Stomach smooth muscle (tissue), 2 donors: ENCODE measurements at regions not wholly inside any gene's neighbourhood (a gene's known extent, or its start where the extent isn't known, plus 50 kb on each side); places are given as distances from the start of the nearest gene placed in this dataset.

Experiments used
- H3K27ac ChIP-seq: one replicate; pipeline ENCODE4 v1.7.0; 2013; ENCODE audit warnings: mild to moderate bottlenecking, low read length, inconsistent platforms
- H3K27me3 ChIP-seq, 2 donors: one replicate each; pipeline ENCODE4 v1.7.0; 2013; ENCODE audit warnings: low read length in 2 of 2; ENCODE audit not compliant: insufficient read depth in 2 of 2, control insufficient read depth in 1 of 2
- H3K36me3 ChIP-seq, 2 donors: one replicate each; pipeline ENCODE4 v1.7.0; 2013; ENCODE audit warnings: low read length in 2 of 2; ENCODE audit not compliant: control insufficient read depth in 2 of 2, insufficient read depth in 2 of 2
- H3K4me1 ChIP-seq: one replicate; pipeline ENCODE4 v1.7.0; 2013; ENCODE audit warnings: low read length; ENCODE audit not compliant: control insufficient read depth, insufficient read depth
- H3K4me3 ChIP-seq, 2 donors: one replicate each; pipeline ENCODE4 v1.7.0; 2013; ENCODE audit warnings: low read length in 2 of 2
- H3K9ac ChIP-seq, 2 donors: one replicate each; pipeline ENCODE4 v1.7.0; 2013; ENCODE audit warnings: low read length in 2 of 2, mild to moderate bottlenecking in 1 of 2
- H3K9me3 ChIP-seq, 2 donors: one replicate each; pipeline ENCODE4 v1.7.0; 2013; ENCODE audit warnings: low read length in 2 of 2; ENCODE audit not compliant: control insufficient read depth in 2 of 2
- donor health status: healthy.
- donor health status: Pancreatic carcinoma.

DNA sequence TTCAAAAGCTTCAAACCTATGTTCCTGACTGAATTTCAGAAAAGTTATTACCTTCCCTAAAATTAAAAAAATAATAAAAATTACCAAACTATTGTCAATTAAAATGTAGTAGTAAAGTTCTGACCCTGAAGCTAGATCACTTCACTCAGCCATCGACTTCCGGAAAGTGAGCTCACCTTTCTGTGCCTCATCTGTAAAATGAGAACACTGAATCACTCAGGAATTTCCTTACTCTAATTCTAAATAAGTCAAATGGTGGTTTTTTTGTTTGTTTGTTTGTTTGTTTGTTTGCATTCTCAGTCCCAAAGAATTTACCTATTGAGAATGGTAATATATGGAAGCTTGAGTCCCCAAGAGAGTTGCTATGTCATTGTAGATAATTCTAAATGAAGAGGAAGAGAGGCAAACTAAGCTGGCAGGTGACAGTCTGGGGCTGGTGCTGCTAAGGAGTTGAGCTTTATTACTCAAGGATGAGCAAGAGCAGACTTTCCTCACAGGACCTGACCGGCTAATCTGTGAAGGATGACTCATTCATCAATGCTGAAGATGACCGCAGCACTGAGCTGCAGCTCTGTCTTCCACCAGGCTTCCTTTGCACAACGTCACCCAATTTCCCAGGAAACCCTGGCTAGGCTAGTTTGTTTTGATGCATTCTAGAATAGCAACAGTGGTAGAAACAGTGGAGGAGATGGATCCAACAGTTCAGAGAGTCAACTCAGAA lies 248.8 kb downstream of the RAB38 start:
- H3K27me3 ChIP-seq = no peaks in the 10 kb centered on the region
- H3K36me3 ChIP-seq = no peaks in the 10 kb centered on the region
- H3K9ac ChIP-seq = no peak overlapping the region
- no peaks in the 10 kb centered on the region for H3K4me1 ChIP-seq
- H3K27ac ChIP-seq = no peak overlapping the region
- no peaks in the 10 kb centered on the region for H3K9me3 ChIP-seq
- H3K4me3 ChIP-seq = no peak overlapping the region

DNA sequence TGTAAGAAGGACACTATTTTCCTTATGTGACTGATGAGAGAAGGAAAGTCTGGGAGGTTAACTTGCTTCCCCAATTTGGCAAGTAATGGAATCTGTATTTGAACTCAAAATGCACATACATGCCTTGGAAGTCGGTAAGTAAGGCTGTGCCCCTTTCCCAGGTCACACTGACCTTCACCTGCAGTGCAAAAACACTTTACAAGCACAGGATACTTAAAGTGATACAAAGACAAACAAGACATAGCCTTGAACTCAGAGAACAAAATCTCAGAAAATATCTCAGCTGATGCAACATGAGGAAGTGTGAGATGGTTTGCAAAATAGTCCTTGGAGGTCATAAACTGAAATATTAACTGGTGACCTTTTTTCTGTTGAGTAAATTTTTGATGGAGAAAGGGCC lies 251.1 kb downstream of the RAB38 start:
- Histone ChIP-seq H3K9me3 (no peaks in the 10 kb centered on the region), H3K4me3 (no peak overlapping the region), H3K27me3 (no peaks in the 10 kb centered on the region), H3K27ac (no peak overlapping the region), H3K36me3 (no peaks in the 10 kb centered on the region), H3K4me1 (no peaks in the 10 kb centered on the region), H3K9ac (no peak overlapping the region)

DNA sequence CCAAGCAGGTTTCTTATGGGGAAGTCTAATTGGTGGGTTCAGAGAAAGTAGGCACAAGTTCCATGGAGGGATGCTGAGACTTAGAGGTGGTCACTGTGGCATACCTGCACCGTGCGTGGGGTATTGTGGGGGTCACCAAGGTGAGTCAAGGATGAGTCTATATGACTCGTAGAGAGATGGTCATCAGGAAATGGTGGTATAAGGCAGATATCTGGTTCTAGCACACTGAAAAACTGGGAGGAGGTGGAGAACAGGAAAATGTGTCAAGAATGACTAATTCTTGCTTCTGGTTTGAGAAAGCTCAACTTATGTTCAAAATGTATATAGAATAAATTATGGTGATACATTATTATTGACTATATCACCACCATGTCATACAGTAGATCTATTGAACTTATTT lies 258.1 kb downstream of the RAB38 start:
- Histone ChIP-seq H3K4me1 (no peaks in the 10 kb centered on the region), H3K9ac (no peak overlapping the region), H3K27ac (no peak overlapping the region), H3K36me3 (no peaks in the 10 kb centered on the region), H3K9me3 (no peaks in the 10 kb centered on the region), H3K27me3 (no peaks in the 10 kb centered on the region), H3K4me3 (no peak overlapping the region)

DNA sequence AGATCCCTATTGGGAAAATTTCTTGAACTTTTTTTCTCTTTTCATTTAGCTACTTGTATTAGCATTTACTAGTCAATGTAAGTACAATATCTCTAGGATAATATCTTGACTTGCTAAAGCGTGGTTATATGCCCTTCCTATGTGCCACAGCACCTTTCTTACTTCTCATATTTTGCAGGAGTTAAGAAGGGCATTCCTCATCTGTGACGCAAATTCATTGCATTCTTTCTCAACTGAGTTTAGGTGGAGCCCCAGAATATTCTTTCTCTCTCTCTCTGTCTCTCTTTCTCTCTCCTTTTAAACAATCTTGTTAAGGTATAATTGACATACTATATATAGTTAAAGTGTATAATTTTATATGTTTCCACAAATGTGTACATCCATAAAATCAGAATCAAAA lies 266.1 kb downstream of the RAB38 start:
- H3K9ac ChIP-seq = no peak overlapping the region
- H3K9me3 ChIP-seq = no peaks in the 10 kb centered on the region
- no peak overlapping the region for H3K4me3 ChIP-seq
- no peaks in the 10 kb centered on the region for H3K4me1 ChIP-seq
- H3K27me3 ChIP-seq = no peaks in the 10 kb centered on the region
- H3K36me3 ChIP-seq = no peaks in the 10 kb centered on the region
- no peak overlapping the region for H3K27ac ChIP-seq

DNA sequence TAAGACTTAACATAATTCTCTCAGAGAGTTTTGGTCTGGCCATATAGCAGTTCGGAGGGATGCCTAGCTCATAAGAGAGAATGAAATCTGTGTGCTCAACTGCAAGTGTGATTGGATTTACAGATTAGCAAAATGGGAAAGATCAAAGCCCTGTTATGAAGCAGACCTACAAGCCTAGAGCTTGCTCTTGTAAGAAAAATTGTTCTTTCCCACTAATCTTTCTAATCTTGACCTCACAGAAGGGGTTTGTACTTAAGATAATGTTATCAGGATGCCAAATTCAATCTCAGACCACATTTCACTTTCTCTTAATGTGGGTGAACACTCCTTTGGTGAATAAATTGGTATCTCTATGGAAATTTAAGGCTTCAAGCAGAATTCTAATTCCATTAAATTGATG lies 267.2 kb downstream of the RAB38 start:
- no peak overlapping the region for H3K4me3 ChIP-seq
- H3K27me3 ChIP-seq = no peaks in the 10 kb centered on the region
- no peaks in the 10 kb centered on the region for H3K4me1 ChIP-seq
- H3K27ac ChIP-seq = no peak overlapping the region
- H3K36me3 ChIP-seq = no peaks in the 10 kb centered on the region
- H3K9me3 ChIP-seq = no peaks in the 10 kb centered on the region
- H3K9ac ChIP-seq = no peak overlapping the region

DNA sequence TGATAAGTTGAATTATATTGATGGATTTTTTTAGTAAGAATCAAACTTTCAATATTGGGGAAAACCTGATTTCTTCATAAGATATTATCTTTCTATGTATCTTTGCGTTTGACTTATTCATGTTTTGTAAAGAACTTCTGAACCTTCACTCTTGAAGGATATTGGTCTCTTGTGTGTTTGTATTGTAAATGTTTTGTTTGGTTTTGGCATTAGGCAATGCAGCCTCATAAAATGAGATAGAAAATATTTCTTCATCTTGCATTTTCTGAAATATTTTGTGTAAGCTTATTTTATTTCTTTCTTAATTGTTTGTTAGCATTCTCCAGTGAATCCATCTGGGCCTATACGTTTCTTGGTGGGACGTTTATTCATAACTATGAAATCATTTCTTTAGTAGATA lies 271.9 kb downstream of the RAB38 start:
- no peaks in the 10 kb centered on the region for H3K9me3 ChIP-seq
- H3K4me1 ChIP-seq = no peaks in the 10 kb centered on the region
- H3K9ac ChIP-seq = no peak overlapping the region
- no peak overlapping the region for H3K27ac ChIP-seq
- H3K27me3 ChIP-seq = no peaks in the 10 kb centered on the region
- no peaks in the 10 kb centered on the region for H3K36me3 ChIP-seq
- H3K4me3 ChIP-seq = no peak overlapping the region

DNA sequence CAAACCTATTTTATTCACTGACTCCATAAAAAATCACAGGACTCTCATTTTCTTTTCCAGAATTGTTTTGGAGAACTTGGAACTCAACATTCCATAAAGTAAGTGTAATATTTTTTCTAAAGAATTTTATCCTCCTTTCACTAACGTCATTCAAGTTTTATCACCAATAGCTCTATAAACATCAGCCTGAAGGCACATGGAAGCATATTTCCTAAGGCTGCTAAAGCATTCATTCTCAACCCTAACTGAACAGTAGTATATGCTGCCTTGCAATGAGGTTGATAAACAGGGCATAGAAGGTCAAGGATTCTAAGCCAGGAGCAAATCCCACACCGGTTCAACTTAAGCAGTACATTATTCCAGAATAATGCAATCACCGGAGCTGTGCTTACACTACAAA lies 273.9 kb downstream of the RAB38 start:
- Histone ChIP-seq H3K27me3 (no peaks in the 10 kb centered on the region), H3K4me3 (no peak overlapping the region), H3K4me1 (no peaks in the 10 kb centered on the region), H3K9me3 (no peaks in the 10 kb centered on the region), H3K9ac (no peak overlapping the region), H3K27ac (no peak overlapping the region), H3K36me3 (no peaks in the 10 kb centered on the region)

DNA sequence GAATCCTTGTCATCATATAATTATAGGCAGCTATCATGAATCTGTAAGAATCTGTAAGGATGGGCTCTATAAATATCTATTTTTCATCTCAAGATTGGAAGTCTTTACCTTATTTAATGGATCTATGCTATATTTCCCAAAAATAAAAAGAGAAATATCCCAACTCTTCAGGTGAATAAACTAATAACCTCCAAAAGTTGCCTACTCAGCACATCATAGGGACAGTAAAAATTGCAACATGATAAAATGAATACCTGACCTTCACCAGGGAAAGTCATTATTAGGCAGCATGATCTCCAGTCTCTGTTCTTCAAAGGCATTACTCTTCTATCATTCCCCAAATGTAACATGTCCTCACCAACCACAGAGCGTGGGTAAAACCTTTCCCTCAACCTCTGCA lies 277.3 kb downstream of the RAB38 start:
- Histone ChIP-seq H3K27ac (no peak overlapping the region), H3K9me3 (no peaks in the 10 kb centered on the region), H3K4me3 (no peak overlapping the region), H3K36me3 (no peaks in the 10 kb centered on the region), H3K27me3 (no peaks in the 10 kb centered on the region), H3K9ac (no peak overlapping the region), H3K4me1 (no peaks in the 10 kb centered on the region)

DNA sequence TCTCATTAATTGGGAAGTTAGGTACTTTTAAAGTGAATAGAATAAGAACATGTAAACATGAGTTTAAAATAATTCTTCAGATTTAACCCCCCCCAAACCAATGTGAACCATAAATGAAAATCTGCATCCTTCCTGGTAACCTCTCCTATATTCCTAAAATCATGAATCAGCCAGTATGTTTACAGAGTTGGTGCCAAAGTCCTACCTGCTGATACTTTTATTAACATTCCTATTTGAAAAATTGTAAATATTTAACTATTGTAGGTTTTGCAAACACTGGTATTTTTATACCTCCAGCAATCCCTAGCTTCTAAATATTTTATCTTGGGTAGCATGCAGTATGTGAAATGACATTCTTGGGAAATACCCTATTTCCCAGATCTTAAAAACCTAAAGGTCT lies 278.2 kb downstream of the RAB38 start:
- no peak overlapping the region for H3K4me3 ChIP-seq
- no peaks in the 10 kb centered on the region for H3K4me1 ChIP-seq
- no peaks in the 10 kb centered on the region for H3K9me3 ChIP-seq
- no peak overlapping the region for H3K9ac ChIP-seq
- no peaks in the 10 kb centered on the region for H3K27me3 ChIP-seq
- no peaks in the 10 kb centered on the region for H3K36me3 ChIP-seq
- H3K27ac ChIP-seq = no peak overlapping the region

DNA sequence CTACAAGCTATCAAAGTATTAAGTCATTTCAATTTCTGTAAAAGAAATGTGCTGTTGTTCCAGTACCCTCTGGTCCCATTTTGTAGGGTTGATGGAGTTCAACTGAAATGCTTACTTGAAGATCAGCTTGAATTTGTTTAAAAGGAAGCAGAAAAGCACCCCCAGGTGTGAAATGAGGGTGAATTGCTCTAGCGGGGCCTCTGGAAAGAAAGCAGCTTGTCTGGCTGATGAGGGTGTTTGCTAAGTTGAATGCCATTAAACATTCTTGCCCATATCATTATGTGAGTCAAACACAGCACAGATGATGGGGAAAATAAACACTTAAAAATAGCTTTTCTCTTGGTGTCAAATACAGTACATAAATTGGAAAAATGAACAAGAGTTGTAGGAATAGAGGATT lies 280.3 kb downstream of the RAB38 start:
- H3K9ac ChIP-seq = no peak overlapping the region
- no peaks in the 10 kb centered on the region for H3K27me3 ChIP-seq
- H3K9me3 ChIP-seq = no peaks in the 10 kb centered on the region
- H3K4me3 ChIP-seq = no peak overlapping the region
- no peaks in the 10 kb centered on the region for H3K4me1 ChIP-seq
- H3K27ac ChIP-seq = no peak overlapping the region
- no peaks in the 10 kb centered on the region for H3K36me3 ChIP-seq

DNA sequence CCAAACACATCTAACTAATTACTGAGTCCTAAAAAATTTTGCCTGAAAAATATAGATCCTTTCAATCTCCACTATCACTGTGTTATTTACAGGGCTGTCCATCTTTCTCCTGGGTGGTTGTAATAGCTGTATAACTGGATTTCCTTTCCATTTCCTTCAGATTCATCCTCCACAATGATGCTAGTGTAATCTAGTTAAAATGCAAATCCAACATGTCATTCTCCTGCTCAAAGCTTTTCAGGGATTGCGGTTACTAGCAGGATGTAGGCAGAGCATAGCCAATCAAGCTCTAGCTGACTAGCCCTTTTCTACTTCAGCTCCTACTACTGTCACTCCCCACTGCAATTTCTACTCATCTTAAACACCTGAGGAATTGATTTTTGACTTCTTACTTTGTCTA lies 283.0 kb downstream of the RAB38 start:
- no peak overlapping the region for H3K4me3 ChIP-seq
- H3K36me3 ChIP-seq = no peaks in the 10 kb centered on the region

More for the DNA sequence above, 283.0 kb downstream of the RAB38 start:
- Histone ChIP-seq H3K9ac (no peak overlapping the region), H3K9me3 (no peaks in the 10 kb centered on the region), H3K27ac (no peak overlapping the region), H3K27me3 (no peaks in the 10 kb centered on the region), H3K4me1 (no peaks in the 10 kb centered on the region)
